K562 (cell line): ENCODE measurements at regions not wholly inside any gene's neighbourhood (a gene's known extent, or its start where the extent isn't known, plus 50 kb on each side); places are given as distances from the start of the nearest gene placed in this dataset.
A peak's percentile ranks its signal among the peaks of the same experiment; 100 is the strongest.

Experiments
- E2F6 ChIP-seq, 2 experiments: IDR thresholded peaks; 2 replicates each; pipeline ENCODE4 v1.6.1; 2011; ENCODE audit warnings: borderline replicate concordance in 1 of 2, control low read depth in 1 of 2, low read depth in 1 of 2, low read length in 1 of 2, mild to moderate bottlenecking in 1 of 2, mixed read lengths in 1 of 2, moderate library complexity in 1 of 2; ENCODE audit not compliant: insufficient read depth in 1 of 2, insufficient read length in 1 of 2, poor library complexity in 1 of 2, severe bottlenecking in 1 of 2; ENCODE audit errors: extremely low read depth in 1 of 2
- MCM5 ChIP-seq: fragments of 450-650 bp; IDR thresholded peaks from 2 replicates; pipeline ENCODE4 v1.6.1; 2016; ENCODE audit warnings: low read depth
- NEUROD1 ChIP-seq: fragments of 150-350 bp; IDR thresholded peaks from 2 replicates; pipeline ENCODE4 v1.6.1; 2014; ENCODE audit warnings: borderline replicate concordance, low read length, low read depth; ENCODE audit not compliant: partially characterized antibody
- TCFL5 ChIP-seq: fragments of 250-450 bp; sonication (Bioruptor Pico); conservative IDR thresholded peaks from 2 replicates; pipeline ENCODE4 v1.6.1; 2021; ENCODE audit warnings: mild to moderate bottlenecking, moderate library complexity, matching md5 sums
- ZNF134 ChIP-seq: fragments of 250-450 bp; sonication (Bioruptor Pico); conservative IDR thresholded peaks from 2 replicates; pipeline ENCODE4 v1.4.0; 2020
- ZNF224 ChIP-seq: sonication (generic); formaldehyde crosslinking; IDR thresholded peaks from 2 replicates; pipeline ENCODE4 v1.8.0; 2022; ENCODE audit warnings: mild to moderate bottlenecking, missing genetic modification reagents
- TF ChIP-seq, protein P1 (sequence below), 2 experiments: fragments of 450-650 bp; formaldehyde crosslinking in 1 of 2; IDR thresholded peaks; 2 replicates each; pipeline versions ENCODE4 v1.4.0 to v1.6.1; 2014 to 2020; ENCODE audit warnings: mild to moderate bottlenecking in 2 of 2, borderline replicate concordance in 1 of 2, low read depth in 1 of 2
- TF ChIP-seq, protein P2 (sequence below): fragments of 450-650 bp; IDR thresholded peaks from 2 replicates; pipeline ENCODE4 v1.7.1; 2018; ENCODE audit warnings: mild to moderate bottlenecking, low read depth; ENCODE audit not compliant: partially characterized antibody
- TF ChIP-seq, protein P3 (sequence below): fragments of 450-650 bp; IDR thresholded peaks from 2 replicates; pipeline ENCODE4 v1.6.1; 2018; ENCODE audit warnings: mild to moderate bottlenecking, low read depth; ENCODE audit not compliant: partially characterized antibody

DNA sequence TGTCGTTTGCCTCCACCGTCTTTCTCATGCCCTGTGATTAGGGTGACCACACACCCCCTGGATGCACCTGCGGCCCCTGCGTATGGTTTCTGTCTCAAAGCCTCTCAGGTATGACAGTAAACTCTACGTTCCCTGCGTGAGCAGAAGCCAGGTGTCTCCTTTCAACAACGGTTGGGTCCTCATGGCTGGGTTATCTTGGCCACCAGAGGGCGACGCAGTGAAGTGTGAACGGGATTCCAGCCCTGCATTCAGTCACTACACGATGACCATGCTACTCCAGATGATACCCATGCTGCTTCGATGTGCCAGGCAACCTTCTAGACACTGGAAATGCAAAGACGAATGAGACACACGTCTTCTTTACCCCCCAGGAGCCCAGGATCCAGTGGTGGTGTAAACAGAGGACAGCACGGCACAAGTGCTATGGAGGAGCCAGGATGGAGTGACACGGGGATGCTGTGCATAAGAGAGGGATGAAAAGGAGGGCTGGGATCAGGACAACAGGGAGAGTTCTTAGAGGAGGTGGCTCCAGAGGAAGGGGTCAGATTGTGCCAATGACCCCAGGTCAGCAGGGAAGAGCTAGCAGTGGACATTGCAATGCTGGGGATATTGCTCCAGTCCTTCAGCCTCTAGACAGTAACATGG lies 228.1 kb upstream of the PFKP start (continued):
- TF ChIP-seq, protein P1, sequence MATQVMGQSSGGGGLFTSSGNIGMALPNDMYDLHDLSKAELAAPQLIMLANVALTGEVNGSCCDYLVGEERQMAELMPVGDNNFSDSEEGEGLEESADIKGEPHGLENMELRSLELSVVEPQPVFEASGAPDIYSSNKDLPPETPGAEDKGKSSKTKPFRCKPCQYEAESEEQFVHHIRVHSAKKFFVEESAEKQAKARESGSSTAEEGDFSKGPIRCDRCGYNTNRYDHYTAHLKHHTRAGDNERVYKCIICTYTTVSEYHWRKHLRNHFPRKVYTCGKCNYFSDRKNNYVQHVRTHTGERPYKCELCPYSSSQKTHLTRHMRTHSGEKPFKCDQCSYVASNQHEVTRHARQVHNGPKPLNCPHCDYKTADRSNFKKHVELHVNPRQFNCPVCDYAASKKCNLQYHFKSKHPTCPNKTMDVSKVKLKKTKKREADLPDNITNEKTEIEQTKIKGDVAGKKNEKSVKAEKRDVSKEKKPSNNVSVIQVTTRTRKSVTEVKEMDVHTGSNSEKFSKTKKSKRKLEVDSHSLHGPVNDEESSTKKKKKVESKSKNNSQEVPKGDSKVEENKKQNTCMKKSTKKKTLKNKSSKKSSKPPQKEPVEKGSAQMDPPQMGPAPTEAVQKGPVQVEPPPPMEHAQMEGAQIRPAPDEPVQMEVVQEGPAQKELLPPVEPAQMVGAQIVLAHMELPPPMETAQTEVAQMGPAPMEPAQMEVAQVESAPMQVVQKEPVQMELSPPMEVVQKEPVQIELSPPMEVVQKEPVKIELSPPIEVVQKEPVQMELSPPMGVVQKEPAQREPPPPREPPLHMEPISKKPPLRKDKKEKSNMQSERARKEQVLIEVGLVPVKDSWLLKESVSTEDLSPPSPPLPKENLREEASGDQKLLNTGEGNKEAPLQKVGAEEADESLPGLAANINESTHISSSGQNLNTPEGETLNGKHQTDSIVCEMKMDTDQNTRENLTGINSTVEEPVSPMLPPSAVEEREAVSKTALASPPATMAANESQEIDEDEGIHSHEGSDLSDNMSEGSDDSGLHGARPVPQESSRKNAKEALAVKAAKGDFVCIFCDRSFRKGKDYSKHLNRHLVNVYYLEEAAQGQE (IDR thresholded peaks at IDR 0.05; ENCODE audit: borderline replicate concordance), result peak; percentile 33; the same call in 1 of the 2 replicates
- TF ChIP-seq, protein P1 (CRISPR knock-in tag; IDR thresholded peaks at IDR 0.05; ENCODE audit: low read depth), result no peak
- TF ChIP-seq, protein P2, sequence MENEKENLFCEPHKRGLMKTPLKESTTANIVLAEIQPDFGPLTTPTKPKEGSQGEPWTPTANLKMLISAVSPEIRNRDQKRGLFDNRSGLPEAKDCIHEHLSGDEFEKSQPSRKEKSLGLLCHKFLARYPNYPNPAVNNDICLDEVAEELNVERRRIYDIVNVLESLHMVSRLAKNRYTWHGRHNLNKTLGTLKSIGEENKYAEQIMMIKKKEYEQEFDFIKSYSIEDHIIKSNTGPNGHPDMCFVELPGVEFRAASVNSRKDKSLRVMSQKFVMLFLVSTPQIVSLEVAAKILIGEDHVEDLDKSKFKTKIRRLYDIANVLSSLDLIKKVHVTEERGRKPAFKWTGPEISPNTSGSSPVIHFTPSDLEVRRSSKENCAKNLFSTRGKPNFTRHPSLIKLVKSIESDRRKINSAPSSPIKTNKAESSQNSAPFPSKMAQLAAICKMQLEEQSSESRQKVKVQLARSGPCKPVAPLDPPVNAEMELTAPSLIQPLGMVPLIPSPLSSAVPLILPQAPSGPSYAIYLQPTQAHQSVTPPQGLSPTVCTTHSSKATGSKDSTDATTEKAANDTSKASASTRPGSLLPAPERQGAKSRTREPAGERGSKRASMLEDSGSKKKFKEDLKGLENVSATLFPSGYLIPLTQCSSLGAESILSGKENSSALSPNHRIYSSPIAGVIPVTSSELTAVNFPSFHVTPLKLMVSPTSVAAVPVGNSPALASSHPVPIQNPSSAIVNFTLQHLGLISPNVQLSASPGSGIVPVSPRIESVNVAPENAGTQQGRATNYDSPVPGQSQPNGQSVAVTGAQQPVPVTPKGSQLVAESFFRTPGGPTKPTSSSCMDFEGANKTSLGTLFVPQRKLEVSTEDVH, result no peak
- TF ChIP-seq E2F6 (IDR thresholded peaks at IDR 0.05; ENCODE audit: borderline replicate concordance in 1 of 2, extremely low read depth in 1 of 2, insufficient read depth in 1 of 2, insufficient read length in 1 of 2, low read depth in 1 of 2, low read length in 1 of 2, poor library complexity in 1 of 2, severe bottlenecking in 1 of 2) (peak in 1 of 2 experiments; percentile 56), TCFL5 (CRISPR knock-in tag) (no peak), ZNF224 (no peak), ZNF134 (CRISPR knock-in tag) (no peak), MCM5 (no peak), NEUROD1 (no peak)
- TF ChIP-seq, protein P3, sequence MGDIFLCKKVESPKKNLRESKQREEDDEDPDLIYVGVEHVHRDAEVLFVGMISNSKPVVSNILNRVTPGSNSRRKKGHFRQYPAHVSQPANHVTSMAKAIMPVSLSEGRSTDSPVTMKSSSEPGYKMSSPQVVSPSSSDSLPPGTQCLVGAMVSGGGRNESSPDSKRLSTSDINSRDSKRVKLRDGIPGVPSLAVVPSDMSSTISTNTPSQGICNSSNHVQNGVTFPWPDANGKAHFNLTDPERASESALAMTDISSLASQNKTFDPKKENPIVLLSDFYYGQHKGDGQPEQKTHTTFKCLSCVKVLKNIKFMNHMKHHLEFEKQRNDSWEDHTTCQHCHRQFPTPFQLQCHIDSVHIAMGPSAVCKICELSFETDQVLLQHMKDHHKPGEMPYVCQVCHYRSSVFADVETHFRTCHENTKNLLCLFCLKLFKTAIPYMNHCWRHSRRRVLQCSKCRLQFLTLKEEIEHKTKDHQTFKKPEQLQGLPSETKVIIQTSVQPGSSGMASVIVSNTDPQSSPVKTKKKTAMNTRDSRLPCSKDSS, result no peak
